NCI-H2081 treated with DMSO at 0.1 percent for 48 hours (cell line): ENCODE measurements at regions not wholly inside any gene's neighbourhood (a gene's known extent, or its start where the extent isn't known, plus 50 kb on each side); places are given as distances from the start of the nearest gene placed in this dataset.
A peak's percentile ranks its signal among the peaks of the same experiment; 100 is the strongest.
"Not testable (repeated sequence)": the region's sequence is repeated elsewhere in the genome, so short reads cannot be mapped to it uniquely, and the experiment has no call there.

ENCODE experiments used
- DNase-seq: peaks from one replicate; lab custom pipeline; 2025; lab: John Stamatoyannopoulos, UW

DNA sequence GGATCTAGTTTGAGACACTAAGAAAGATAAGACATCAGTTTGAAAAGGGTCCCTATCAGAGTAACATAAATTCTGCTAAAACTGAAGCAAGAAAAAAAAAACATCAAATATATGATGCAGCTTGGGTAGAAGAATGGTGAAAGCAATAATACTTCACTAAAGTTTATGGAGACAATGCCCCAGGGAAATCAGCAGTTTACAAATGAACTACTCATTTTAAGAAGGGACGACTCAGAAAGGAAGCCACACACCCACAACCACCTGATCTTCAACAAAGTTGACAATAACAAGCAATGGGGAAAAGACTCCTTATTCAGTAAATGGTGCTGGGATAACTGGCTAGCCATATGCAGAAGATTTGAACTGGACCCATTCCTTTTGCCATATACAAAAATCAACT, 143.5 kb downstream of the TPBG start:
- no peak for DNase-seq

DNA sequence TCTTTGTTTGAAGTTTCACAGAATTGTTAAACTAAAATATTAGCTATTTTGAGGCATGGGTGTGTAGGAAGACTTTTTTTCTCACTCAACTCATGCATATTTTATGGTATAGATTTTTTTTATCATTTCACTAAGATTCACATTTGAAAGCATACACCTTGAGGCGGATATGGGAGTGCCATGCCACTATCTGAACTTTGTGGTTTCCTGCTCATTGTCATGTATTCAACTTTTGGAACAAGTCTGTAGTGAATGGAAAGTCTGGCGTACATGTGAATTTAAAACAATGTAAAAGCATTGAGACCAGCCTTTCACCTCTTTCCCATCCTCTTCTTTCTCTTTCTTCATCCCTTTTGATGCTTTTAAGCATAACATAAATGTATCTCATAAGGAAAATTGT, 147.9 kb downstream of the TPBG start:
- DNase-seq: no peak

DNA sequence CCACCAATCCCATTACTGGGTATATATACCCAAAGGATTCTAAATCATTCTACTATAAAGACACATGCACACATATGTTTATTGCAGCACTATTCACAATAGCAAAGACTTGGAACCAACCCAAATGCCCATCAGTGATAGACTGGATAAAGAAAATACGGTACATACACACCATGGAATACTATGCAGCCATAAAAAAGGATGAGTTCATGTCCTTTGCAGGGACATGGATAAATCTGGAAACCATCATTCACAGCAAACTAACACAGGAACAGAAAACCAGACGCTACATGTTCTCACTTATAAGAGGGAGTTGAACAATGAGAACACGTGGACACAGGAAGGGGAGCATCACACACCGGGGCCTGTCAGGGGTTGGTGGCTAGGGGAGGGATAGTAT, 154.3 kb downstream of the TPBG start:
- not testable (repeated sequence) for DNase-seq

DNA sequence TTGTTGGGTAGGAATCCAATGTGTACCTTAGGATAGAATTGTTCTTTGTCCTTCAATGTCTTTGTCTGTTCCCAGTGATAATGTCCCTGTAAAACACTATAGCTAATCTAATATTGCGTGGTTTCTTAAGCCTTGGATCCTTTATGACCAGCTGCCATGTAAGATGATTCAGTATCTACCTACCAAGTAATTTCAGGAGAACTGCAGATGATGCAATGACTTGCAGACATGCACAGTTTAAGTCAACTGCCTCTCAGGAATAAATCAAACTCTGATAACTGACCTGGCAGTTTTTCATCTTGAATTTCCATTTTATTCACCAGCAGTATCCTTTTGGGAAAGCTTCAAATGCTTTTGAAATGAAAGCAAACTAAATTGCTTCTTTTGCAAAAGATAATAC, 157.8 kb downstream of the TPBG start:
- no peak for DNase-seq

DNA sequence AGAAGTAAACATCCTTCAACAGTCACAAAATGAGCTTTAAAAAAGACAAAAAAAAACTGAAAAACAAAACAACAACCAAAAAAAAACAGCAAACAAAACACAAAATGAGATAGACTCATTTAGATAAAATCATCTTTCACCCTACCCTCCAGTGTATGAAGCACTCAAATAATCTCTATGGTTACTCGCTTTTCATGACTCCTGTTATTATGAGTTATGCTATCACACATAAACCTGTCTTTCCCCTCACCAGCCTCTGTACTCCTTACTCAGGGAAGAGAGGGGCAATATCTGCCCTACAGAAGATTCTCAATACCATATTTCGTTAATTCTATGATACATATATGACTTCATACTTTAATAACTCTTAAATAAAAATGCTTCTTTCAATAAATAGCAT, 158.2 kb downstream of the TPBG start:
- DNase-seq: no peak

DNA sequence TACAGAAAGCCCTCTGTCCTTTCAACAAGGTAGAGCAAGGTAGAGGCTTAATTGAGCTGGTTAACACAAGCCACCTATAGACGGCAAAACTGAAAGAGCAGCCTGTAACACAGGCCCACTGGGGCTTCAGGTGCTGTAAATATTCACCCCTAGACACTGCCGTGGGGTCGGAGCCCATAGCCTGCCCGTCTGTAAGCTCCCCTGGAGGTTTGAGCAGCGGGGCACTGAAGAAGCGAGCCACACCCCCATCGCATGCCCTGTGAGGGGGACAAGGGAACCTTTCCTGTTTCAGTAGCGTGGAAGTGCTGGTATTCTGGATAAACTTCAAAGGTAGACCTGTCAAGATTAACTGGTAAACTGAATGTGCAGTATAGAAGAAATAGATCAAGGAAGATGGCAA, 160.4 kb downstream of the TPBG start:
- DNase-seq: no peak

DNA sequence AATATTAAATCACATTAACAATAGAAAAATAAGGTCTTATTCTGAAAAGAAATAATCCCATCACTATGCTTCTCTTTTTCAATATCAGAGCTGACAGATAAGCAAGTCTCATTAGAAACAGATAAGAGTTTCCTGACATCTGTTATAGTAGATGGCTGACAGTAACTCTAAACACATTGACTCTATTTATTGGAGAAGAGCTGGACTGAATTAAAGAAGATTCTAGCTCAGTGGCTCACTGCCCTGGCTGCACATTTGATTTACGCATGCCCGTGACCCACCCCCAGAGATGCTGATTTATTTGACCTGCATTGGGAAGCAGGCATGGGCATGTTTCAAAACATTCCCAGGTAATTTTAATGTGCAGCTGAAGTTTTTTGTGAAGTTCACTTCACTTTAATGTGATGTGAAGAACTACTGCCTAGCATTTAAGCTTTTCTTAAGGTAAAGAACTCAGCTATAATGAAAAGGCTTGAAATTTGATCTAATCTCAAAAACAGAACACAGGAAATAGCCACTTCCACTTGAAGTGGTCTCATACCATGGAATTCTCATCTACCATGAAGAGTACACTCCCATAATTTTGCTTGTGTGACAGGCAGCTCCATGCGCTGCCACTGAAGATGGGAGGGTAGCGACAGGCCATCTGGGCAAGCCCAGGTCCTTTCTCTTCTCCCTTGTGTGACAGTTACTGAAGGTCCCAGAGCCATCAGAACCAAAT, 162.3 kb downstream of the TPBG start:
- no peak for DNase-seq

DNA sequence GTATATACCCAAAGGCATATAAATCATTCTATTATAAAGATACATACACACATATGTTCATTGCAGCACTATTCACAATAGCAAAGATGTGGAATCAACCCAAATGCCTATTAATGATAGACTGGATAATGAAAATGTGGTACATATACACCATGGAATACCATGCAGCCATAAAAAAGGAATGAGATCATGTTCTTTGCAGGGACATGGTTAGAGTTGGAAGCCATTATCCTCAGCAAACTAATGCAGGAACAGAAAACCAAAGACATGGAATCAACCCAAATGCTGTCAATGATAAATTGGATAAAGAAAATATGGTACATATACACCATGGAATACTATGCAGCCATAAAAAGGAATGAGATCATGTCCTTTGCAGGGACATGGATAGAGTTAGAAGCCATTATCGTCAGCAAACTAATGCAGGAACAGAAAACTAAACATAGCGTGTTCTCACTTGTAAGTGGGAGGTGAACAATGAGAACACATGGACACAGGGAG, 166.4 kb downstream of the TPBG start:
- DNase-seq: not testable (repeated sequence)

DNA sequence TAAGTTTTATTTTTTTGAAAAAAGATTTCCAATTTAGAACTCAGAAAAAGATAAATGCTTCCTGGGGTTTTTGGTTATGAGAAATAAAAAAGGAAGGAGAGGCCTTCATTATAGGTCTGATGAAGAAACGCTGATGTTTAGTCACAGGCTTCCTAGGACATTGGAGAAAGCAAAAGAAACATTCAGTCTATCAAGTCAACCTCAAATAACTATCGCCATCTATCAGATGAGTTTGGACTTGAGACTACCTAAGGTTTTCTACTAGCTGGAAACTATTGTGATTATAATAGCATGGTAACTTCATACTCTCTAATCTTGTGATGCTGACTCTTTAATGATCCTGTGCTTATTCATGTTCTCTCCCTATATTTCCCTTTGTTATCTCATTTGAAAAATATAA, 171.3 kb downstream of the TPBG start:
- no peak for DNase-seq

DNA sequence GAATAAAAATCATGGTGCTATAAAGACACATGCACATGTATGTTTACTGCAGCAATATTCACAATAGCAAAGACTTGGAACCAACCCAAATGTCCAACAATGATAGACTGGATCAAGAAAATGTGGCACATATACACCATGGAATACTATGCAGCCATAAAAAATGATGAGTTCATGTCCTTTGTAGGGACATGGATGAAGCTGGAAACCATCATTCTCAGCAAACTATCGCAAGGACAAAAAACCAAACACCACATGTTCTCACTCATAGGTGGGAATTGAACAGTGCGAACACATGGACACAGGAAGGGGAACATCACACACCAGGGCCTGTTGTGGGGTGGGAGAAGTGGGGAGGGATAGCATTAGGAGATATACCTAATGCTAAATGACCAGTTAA, 185.9 kb downstream of the TPBG start:
- not testable (repeated sequence) for DNase-seq

DNA sequence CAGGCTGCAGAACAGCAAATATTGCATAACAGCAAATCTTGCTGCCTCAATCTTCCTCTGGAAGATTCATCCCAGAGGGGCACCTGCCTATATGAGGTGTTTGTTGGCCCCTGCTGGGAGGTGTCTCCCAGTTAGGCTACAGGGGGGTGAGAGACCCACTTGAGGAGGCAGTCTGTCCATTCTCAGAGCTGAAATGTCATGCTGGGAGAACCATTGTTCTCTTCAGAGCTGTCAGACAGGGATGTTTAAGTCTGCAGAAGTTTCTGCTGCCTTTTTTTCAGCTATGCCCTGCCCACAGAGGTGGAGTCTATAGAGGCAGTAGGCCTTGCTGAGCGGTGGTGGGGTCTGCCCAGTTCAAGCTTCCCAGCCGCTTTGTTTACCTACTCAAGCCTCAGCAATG, 187.7 kb downstream of the TPBG start:
- not testable (repeated sequence) for DNase-seq

DNA sequence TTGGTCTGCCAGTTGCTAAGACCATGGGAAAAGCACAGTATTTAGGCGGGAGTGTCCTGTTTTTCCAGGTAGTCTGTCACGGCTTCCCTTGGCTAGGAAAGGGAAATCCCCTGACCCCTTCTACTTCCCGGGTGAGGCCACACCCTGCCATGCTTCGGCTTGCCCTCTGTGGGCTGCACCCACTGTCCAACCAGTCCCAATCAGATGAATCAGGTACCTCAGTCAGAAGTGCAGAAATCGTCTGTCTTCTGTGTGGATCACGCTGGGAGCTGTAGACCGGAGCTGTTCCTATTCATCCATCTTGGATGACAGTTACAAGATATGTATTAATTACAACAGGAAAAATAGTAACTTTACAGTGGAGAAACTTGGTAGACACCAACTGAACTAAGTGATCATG, 188.2 kb downstream of the TPBG start:
- DNase-seq: no peak

DNA sequence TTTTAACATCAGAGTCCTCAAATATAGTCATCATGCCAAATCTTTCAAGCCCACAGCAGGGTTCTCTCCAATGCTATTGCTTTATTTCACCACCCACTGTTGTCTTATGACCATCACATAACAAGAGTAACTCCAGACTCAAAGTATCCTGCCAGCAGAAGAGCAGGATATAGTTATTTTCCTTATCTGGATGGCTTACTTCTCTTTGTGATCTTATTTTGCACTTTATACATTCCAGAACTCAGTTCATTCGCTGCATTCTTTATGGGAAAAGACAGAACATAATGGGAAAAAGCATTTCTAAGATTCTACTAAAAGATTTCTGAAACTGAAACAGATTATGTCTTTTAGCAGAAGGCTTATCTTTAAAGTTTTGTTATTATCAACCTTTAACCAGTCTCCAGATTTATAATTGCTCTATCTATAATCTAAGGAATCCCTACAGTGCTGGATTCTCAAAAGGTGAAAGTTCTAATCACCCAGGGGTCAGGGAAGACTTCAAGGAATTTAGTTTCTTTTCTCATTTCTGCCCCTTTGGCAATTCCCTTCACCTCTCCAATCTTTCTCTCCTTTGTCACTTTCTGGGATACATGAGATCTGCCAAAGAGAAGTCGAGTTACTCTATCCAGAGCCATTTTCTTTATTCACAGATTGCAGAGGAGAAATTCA, 190.4 kb downstream of the TPBG start:
- DNase-seq: no peak

DNA sequence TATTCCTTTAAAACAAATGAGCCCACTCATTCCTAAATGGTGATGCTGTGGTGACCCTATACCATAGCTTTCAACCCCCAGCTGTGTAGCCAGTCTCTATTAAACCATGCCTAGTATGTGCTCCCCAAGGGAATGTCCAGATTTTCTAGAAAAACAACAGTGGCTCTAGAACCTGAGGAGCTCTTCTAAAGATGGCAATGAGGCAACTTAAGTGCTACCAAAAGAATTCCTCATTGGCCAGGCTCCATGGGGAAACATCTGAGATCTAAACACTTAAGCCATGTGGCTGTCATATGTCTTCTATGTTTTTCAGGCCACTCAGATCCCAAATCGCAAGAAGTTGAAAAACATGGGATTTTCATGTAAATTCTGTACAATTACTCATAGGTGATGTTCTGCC, 191.0 kb downstream of the TPBG start:
- no peak for DNase-seq

DNA sequence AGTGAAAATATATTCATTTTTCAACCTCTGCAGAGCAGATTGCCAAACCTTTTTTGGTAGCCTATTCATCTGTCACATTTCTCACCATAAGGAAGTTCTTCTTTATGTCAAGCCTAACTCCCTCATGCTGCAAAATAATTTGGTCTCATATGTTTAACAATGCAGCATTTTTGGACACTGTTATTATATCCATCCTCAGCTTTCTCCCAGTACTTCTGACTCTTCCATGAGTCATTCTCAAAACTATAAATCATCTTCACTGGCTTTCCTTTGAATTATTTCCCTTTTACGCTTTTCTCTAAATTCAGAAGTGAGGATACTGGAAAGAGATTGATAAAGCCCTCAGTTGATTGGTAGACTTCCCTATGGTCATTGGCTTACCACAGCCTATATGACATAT, 192.2 kb downstream of the TPBG start:
- DNase-seq: no peak

DNA sequence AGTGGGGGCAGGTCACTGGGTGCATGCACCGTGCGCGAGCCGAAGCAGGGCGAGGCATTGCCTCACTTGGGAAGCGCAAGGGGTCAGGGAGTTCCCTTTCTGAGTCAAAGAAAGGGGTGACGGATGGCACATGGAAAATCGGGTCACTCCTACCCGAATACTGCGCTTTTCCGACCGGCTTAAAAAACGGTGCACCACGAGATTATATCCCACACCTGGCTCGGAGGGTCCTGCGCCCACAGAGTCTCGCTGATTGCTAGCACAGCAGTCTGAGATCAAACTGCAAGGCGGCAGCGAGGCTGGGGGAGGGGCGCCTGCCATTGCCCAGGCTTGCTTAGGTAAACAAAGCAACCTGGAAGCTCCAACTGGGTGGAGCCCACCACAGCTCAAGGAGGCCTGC, 194.9 kb downstream of the TPBG start:
- DNase-seq: not testable (repeated sequence)

DNA sequence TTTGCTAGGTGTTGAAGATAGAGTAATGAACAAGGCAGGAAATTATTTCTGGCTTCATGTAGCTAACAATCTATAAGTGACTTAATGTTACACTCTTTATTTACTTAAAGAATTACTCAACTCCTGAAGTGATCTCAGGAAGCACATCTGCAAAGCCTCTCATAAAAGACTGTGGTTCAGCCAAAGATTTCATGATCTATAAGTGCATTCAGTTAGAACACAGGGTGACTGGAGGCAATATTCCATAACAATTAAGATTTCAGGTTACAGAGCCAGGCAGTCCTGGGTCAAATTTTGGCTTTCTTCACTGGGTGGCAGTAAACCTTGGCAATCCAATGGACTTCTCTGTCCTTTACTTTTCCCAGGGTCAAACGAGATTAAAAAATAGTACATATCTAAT, 204.0 kb downstream of the TPBG start:
- no peak for DNase-seq

DNA sequence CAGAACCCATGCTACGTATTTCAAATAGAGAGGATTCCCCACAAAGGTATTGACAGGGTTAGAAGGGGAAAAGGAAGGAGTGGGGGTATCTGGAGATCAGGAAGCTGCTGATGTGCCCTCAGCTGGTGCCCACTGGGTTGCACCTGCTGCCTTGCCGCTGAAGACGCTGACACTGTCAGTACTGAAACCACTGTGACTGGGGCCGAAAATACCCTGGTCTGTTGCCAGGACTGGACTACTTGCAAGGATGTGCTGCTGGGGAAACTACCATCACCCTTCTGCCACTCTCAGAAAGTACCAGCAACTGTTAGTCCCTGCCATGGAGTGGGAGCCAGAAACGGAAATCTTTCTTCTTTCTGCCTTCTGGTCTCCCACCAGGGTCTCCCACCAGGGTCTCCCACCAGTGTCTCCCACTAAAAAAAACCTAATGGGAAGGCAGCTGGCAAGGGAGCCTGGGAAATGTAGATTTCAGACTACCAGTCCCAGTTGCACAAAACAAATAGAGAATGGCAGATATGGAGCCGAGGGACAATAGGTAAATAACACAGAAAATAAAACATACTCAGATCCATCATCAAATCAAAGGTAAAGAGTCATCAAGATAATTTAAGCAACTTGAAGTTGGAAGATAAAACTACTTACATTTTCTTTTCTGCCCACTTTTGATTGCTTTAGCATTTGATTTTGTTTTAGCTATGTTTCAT, 204.8 kb downstream of the TPBG start:
- peak; percentile 38 for DNase-seq

DNA sequence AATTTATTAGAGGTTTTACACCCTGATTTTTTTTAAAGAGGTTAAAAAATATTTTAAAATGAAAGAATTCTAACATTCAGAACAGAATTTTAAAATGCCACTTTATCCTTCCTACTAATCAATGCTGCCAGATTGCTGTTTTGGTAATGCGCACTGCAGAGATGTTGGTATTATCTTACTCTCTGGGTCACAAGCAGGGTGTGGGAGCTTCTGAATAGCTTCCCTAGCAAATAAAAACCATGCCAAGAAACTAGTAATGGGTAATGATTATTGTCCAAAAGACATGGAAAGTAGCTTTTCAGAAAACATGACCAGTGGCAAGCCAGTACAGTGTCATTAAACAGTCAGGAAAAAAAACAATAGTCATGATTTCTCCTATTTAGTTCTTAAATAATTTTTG, 205.4 kb downstream of the TPBG start:
- peak; percentile 63 for DNase-seq

DNA sequence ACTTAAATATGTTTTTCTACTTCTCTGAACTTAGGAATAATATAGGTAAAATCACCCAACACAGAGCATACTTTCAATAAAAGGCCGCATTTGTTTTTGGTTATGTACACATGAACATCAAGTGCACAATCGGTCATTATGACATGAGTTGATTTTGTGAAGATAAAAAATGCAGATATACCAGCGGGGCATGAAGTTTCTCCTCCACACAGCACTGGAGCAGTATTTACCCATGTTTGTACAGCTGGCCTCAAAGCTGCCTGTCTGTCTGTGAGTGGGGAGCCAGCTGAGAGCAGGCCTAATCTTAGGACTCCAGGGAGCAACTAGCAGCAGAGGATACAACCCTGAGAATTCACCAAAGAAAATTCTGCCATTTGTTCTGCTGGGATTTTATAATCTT, 206.5 kb downstream of the TPBG start:
- peak; percentile 84 for DNase-seq

DNA sequence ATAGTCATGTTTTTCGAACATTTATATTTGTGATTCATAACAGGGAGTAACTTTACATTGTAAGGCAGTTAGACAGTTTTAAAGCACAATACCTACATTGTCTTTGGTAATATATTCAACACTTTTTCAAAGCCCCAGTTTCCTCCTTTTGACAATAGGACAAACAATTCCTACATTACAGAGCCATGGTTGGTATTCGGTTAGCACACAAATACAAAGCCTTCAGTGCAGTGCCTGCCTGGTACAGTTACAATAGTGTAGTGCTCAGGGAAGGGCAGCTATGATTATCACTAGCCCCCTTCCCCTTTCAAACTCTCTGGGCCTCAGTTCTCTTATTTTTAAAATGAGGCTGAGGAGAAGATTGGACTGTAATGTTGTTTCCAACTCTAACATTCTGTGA, 207.8 kb downstream of the TPBG start:
- DNase-seq: no peak

DNA sequence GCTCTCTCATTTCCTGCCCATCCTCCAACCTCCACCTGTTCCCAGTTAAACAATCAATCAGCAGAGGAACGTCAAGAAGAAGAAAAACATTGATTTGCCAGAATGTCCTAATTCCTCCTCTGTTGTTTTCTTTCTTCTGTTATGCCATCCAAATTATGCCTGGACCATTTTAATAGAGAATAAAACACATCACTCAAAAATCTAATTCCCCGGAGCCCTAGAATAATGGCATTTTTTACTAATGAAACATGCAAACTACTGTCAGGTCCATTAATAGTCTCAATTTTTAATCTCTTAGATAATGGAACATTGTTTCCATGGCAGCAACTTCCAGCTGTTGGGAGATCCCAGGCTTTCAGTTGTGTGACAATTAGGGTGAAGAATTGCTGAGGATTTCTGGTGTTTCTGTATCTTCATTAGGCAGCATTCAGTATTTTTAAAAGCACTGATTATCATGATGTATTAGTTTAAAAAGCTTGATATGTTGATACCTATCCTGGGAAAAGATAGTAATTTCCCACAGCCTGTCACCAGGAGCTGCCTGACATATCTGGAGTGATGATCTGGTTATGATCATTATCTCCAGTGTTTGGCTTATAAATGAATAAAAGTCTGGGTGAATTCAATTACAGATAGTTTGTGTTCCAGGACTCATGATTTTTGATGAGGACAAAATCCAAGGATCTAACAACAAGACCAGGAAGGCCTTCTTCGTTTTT, 209.8 kb downstream of the TPBG start:
- no peak for DNase-seq

DNA sequence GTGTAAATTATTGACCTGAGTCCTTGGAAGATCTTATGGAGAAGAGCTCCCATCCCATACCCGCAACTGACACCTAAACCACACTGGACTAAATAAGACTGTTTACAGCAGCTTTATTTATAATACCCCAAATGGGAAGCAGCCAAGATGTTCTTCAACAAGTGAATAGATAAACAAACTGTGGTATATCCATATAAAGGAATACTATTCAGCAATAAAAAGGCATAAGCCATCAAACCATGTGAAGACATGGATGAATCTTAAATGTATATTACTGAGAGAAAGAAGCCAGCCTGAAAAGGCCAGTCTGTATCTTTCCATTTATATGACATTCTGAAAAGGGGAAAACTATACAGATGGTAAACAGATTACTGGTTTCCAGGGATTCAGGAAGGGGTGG, 212.7 kb downstream of the TPBG start:
- DNase-seq: no peak
